ENCODE measurements at regions not wholly inside any gene's neighbourhood (a gene's known extent, or its start where the extent isn't known, plus 50 kb on each side); places are given as distances from the start of the nearest gene placed in this dataset.

DNA sequence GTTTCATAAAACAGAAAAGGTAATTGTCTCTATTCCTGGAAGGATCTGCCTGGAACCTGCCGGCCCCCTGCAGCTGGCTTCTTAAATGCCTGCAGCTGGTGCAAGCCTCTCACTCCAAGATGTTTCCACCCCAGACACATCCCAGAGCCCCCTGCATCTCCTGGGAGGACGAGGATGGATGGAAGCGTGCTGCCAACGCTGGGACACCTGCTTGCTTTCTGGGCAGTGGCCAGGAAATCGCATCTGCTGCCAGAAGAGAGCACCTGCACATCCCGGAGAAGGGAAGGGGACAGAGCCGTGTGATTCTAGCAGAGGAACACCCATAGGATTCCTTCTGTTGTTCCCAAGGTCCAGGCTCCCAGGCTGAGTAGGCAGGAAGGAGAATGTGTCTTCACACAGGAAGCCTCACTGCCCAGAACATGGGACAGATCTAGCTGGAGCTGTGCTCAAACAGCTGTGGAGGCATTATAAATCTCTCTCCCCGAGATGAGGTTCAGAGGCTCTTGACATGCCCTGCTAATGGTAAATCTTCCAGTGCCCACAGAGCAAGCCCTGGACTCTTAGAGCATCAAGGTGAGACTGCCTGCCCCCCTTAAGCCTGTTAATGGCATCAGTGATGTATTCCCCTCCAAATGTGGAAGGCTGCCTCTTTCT lies 138.8 kb upstream of the MAP1LC3B2 start:
- TF ChIP-seq, protein P1, sequence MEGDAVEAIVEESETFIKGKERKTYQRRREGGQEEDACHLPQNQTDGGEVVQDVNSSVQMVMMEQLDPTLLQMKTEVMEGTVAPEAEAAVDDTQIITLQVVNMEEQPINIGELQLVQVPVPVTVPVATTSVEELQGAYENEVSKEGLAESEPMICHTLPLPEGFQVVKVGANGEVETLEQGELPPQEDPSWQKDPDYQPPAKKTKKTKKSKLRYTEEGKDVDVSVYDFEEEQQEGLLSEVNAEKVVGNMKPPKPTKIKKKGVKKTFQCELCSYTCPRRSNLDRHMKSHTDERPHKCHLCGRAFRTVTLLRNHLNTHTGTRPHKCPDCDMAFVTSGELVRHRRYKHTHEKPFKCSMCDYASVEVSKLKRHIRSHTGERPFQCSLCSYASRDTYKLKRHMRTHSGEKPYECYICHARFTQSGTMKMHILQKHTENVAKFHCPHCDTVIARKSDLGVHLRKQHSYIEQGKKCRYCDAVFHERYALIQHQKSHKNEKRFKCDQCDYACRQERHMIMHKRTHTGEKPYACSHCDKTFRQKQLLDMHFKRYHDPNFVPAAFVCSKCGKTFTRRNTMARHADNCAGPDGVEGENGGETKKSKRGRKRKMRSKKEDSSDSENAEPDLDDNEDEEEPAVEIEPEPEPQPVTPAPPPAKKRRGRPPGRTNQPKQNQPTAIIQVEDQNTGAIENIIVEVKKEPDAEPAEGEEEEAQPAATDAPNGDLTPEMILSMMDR (optimal IDR thresholded peaks at IDR 0.05 in 1 of 3, IDR thresholded peaks at IDR 0.05 in 1 of 3, conservative IDR thresholded peaks at IDR 0.05 in 1 of 3; ENCODE audit: extremely low read depth in 1 of 3, insufficient read depth in 2 of 3, low read length in 3 of 3): no peak
- TF ChIP-seq EZH2 (IDR thresholded peaks at IDR 0.05; ENCODE audit: low read length): no peak
